ENCODE measurements at regions not wholly inside any gene's neighbourhood (a gene's known extent, or its start where the extent isn't known, plus 50 kb on each side); places are given as distances from the start of the nearest gene placed in this dataset.
"Not testable (repeated sequence)": the region's sequence is repeated elsewhere in the genome, so short reads cannot be mapped to it uniquely, and the experiment has no call there.

GRCh38 chr2:225244933-225245332 lies 154.6 kb upstream of the NYAP2 start:
- FAIRE-seq = no peak

DNA sequence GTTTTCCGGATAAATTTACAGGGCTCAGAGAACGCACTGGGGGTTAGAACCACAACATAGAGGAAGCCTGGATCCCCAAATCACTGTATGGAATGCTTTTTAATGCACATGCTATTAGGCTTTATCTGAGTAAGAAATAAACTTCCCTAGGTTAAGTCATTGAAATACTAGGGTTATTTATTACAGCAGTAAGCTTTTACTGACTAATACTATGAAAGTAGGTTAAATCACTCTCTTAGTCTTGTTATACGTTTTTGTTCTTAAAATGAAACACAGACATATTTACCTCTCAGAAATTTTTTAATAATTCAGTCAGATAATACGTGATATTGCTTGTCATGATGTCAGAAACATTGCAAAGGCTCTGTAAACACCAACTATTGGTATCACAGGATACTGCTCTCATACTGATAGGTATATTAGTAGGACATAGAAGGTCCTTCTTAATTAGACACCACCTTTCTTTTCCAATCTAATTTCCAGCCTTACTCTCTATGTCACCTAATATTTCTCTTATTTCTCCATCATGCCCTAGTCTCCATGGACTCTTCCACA lies 162.7 kb upstream of the NYAP2 start:
- Histone ChIP-seq H3K27ac (no peak overlapping the region), H3K4me3 (no peak overlapping the region), H3K36me3 (no peaks in the 10 kb centered on the region), H3K27me3 (no peaks in the 10 kb centered on the region), H3K4me1 (no peaks in the 10 kb centered on the region), H3K9me3 (peaks cover 0 to 4% (median 0%) of the 10 kb centered on the region in 4 donors)
- intact Hi-C loops (cut with DNase I) = no loop called here
- WGBS, 2 donors = 66 to 74% methylated on average over 4 of the region's 4 CpGs
- DNase-seq = no peak
- FAIRE-seq = no peak
- no peak for ATAC-seq
- TF ChIP-seq, protein P1, sequence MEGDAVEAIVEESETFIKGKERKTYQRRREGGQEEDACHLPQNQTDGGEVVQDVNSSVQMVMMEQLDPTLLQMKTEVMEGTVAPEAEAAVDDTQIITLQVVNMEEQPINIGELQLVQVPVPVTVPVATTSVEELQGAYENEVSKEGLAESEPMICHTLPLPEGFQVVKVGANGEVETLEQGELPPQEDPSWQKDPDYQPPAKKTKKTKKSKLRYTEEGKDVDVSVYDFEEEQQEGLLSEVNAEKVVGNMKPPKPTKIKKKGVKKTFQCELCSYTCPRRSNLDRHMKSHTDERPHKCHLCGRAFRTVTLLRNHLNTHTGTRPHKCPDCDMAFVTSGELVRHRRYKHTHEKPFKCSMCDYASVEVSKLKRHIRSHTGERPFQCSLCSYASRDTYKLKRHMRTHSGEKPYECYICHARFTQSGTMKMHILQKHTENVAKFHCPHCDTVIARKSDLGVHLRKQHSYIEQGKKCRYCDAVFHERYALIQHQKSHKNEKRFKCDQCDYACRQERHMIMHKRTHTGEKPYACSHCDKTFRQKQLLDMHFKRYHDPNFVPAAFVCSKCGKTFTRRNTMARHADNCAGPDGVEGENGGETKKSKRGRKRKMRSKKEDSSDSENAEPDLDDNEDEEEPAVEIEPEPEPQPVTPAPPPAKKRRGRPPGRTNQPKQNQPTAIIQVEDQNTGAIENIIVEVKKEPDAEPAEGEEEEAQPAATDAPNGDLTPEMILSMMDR (IDR thresholded peaks at IDR 0.05) = no peak

More at GRCh38 chr2:225244933-225245332, 154.6 kb upstream of the NYAP2 start:
- no peaks in the 10 kb centered on the region for H3K36me3 ChIP-seq
- H3K4me1 ChIP-seq = no peaks in the 10 kb centered on the region
- no peak for ATAC-seq
- DNase-seq = no peak
- peaks cover 0 to 4% (median 0%) of the 10 kb centered on the region in 4 donors for H3K9me3 ChIP-seq
- H3K4me3 ChIP-seq = no peak overlapping the region
- intact Hi-C loops (cut with DNase I) = no loop called here
- H3K27ac ChIP-seq = no peak overlapping the region
- 47 to 50% methylated on average over 4 of the region's 4 CpGs for WGBS, 2 donors
- H3K27me3 ChIP-seq = no peaks in the 10 kb centered on the region
- TF ChIP-seq, protein P1 (IDR thresholded peaks at IDR 0.05) = no peak

DNA sequence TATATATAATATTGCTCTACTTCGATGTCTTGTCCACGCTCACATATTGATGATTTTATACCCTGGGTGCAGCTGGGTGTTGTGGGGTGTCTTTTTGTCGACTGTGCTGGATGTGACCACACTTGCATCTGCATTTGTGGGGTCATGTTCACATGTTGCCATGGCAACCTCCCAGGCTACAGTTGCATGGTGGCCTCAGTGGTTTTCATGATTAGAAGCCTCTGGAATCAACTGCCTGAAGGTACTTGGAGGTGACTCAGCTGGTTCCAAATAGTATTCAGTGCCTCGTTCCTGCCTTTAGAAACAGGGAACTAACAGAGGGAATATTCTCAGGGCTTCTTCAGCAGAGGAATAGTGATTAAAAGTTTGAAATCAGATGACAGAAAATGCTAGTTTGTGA lies 166.3 kb upstream of the NYAP2 start:
- Histone ChIP-seq H3K4me3 (no peak overlapping the region), H3K27me3 (no peaks in the 10 kb centered on the region), H3K36me3 (no peaks in the 10 kb centered on the region), H3K4me1 (no peaks in the 10 kb centered on the region), H3K27ac (no peak overlapping the region), H3K9me3 (no peaks in the 10 kb centered on the region)
- no peak for FAIRE-seq
- DNase-seq = no peak
- no peak for ATAC-seq
- 80 to 82% methylated on average over 4 of the region's 4 CpGs for WGBS, 2 donors
- intact Hi-C loops (cut with DNase I) = no loop called here
- TF ChIP-seq, protein P1 (IDR thresholded peaks at IDR 0.05) = no peak

GRCh38 chr2:225231900-225232299 lies 167.6 kb upstream of the NYAP2 start:
- no peaks in the 10 kb centered on the region for H3K36me3 ChIP-seq
- intact Hi-C loops (cut with DNase I) = no loop called here
- FAIRE-seq = no peak
- TF ChIP-seq, protein P1 (IDR thresholded peaks at IDR 0.05) = no peak
- no peak for ATAC-seq
- no peak overlapping the region for H3K4me3 ChIP-seq
- WGBS, 2 donors = 84 to 89% methylated on average over 6 of the region's 6 CpGs
- DNase-seq = no peak
- H3K4me1 ChIP-seq = no peaks in the 10 kb centered on the region
- H3K27ac ChIP-seq = no peak overlapping the region
- H3K9me3 ChIP-seq = no peaks in the 10 kb centered on the region
- no peaks in the 10 kb centered on the region for H3K27me3 ChIP-seq

DNA sequence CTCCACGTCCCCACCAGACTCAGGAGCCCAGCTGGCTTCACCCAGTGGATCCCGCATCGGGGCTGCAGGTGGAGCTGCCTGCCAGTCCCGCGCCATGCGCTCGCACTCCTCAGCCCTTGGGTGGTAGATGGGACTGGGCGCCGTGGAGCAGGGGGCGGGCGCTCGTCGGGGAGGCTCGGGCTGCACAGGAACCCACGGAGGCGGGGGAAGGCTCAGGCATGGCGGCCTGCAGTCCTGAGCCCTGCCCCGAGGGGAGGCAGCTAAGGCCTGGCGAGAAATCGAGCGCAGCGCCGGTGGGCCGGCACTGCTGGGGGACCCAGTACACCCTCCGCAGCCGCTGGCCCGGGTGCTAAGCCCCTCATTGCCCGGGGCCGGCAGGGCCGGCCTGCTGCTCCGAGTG lies 170.2 kb upstream of the NYAP2 start:
- H3K4me3 ChIP-seq; ATAC-seq; H3K9me3 ChIP-seq; H3K36me3 ChIP-seq; H3K4me1 ChIP-seq; H3K27ac ChIP-seq; FAIRE-seq; H3K27me3 ChIP-seq; intact Hi-C loops (cut with DNase I): not testable (repeated sequence)
- WGBS, 2 donors = 89 to 90% methylated on average over 19 to 31 of the region's 31 CpGs
- DNase-seq = peak in 1 of 6 donors; percentile 59
